T-cell (primary cell): ENCODE measurements at regions not wholly inside any gene's neighbourhood (a gene's known extent, or its start where the extent isn't known, plus 50 kb on each side); places are given as distances from the start of the nearest gene placed in this dataset.

Source experiments
- ATAC-seq, 4 experiments: fragments of 200-7000 bp in 3 of 4; fragments of 150-1000 bp in 1 of 4; cut with Tn5 transposase; replicated peaks in 1 of 4; 1 replicate in 3 of 4; 2 replicates in 1 of 4; pipeline ENCODE4 v1.10.0; 2021; ENCODE audit warnings: moderate library complexity in 3 of 4, mild to moderate bottlenecking in 2 of 4, moderate number of reproducible peaks in 1 of 4
- CTCF ChIA-PET, 2 donors: fragments of 300-600 bp; sonication (Branson Sonifier 250); formaldehyde crosslinking; loops; one replicate each; lab custom pipeline; 2022; ENCODE audit warnings: antibody characterized with exemption in 2 of 2; lab: Charles Lee
- POLR2A ChIA-PET, 2 donors: fragments of 300-600 bp; sonication (Branson Sonifier 250); formaldehyde crosslinking; loops; one replicate each; lab custom pipeline; 2022; ENCODE audit warnings: antibody characterized with exemption in 2 of 2; lab: Charles Lee
- DNase-seq, 35 experiments: peaks; one replicate each; pipeline versions ENCODE4 v3.0.0 to v3.0.0-alpha.2; 2013 to 2023
- H3K27ac ChIP-seq: one replicate; pipeline ENCODE4 v1.5.1; 2013; ENCODE audit warnings: low read length
- H3K27me3 ChIP-seq, 2 experiments: replicated peaks in 1 of 2; 1 replicate in 1 of 2; 2 replicates in 1 of 2; pipeline versions ENCODE4 v1.6.1 to v1.7.0; 2013; ENCODE audit warnings: low read length in 1 of 2, mixed read lengths in 1 of 2; ENCODE audit not compliant: control insufficient read depth in 2 of 2, insufficient read depth in 2 of 2; ENCODE audit errors: extremely low read depth in 1 of 2
- H3K36me3 ChIP-seq, 2 donors: 1 replicate in 1 of 2; 2 replicates in 1 of 2; pipeline versions ENCODE4 v1.6.1 to v1.7.0; 2013; ENCODE audit warnings: low read length in 1 of 2; ENCODE audit not compliant: control insufficient read depth in 2 of 2, insufficient read depth in 1 of 2; ENCODE audit errors: extremely low read depth in 1 of 2
- H3K4me1 ChIP-seq, 2 experiments: 1 replicate in 1 of 2; 2 replicates in 1 of 2; pipeline versions ENCODE4 v1.6.1 to v1.7.0; 2013; ENCODE audit warnings: low read length in 2 of 2, mixed read lengths in 1 of 2; ENCODE audit not compliant: insufficient read depth in 2 of 2, control insufficient read depth in 1 of 2; ENCODE audit errors: extremely low read depth in 1 of 2
- H3K4me3 ChIP-seq, 2 donors: 1 replicate in 1 of 2; 2 replicates in 1 of 2; pipeline versions ENCODE4 v1.5.1 to v1.7.0; 2013; ENCODE audit warnings: mild to moderate bottlenecking in 2 of 2, low read length in 1 of 2, moderate library complexity in 1 of 2; ENCODE audit not compliant: control insufficient read depth in 1 of 2; ENCODE audit errors: extremely low read depth in 1 of 2
- H3K9me3 ChIP-seq: 2 replicates; pipeline ENCODE4 v1.7.0; 2013
- H3K27ac Mint-ChIP-seq, 2 donors: one replicate each; pipeline ENCODE4 v1.8.0; 2020 to 2021; ENCODE audit warnings: mild to moderate bottlenecking in 2 of 2, mixed read lengths in 2 of 2
- H3K27me3 Mint-ChIP-seq, 2 donors: one replicate each; pipeline ENCODE4 v1.8.0; 2021 to 2022; ENCODE audit warnings: mixed read lengths in 2 of 2
- H3K36me3 Mint-ChIP-seq: one replicate; pipeline ENCODE4 v1.8.0; 2021; ENCODE audit warnings: mixed read lengths
- H3K4me1 Mint-ChIP-seq, 3 donors: one replicate each; pipeline ENCODE4 v1.8.0; 2020 to 2022; ENCODE audit warnings: mixed read lengths in 3 of 3, mild to moderate bottlenecking in 1 of 3
- H3K4me3 Mint-ChIP-seq, 3 donors: one replicate each; pipeline ENCODE4 v1.8.0; 2020 to 2022; ENCODE audit warnings: mild to moderate bottlenecking in 3 of 3, mixed read lengths in 3 of 3, moderate library complexity in 3 of 3
- H3K9me3 Mint-ChIP-seq, 3 donors: one replicate each; pipeline ENCODE4 v1.8.0; 2020 to 2022; ENCODE audit warnings: mixed read lengths in 3 of 3
- WGBS: methylation state at CpG from one replicate; pipeline ENCODE4 v1.1.5; 2013; ENCODE audit warnings: missing lambda C conversion rate; ENCODE audit not compliant: insufficient coverage; 5-methylcytosine and 5-hydroxymethylcytosine counted together

DNA sequence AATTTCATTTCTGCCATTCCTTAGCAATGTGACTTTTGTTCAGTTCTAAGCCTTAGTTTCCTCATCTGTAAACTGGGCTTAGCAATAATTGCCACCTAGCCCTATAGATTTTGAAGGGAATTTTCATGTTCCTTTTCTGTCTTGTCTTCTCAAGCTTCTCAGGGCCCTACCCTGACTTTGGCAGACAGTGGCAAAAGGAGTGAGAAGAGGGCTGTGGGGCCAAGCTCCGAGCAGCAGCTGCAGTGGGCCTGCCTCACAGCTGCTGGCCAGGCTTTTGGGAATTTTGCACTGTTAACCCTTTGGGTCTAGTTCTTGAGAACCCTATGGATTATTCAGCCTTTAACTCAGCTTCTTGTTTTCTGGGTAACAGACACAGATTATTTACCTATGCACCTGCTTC is 67.6 kb upstream of the IGSF1 start:
- peaks cover 0 to 8% of the 10 kb centered on the region in 2 donors for H3K27me3 Mint-ChIP-seq
- H3K4me3 Mint-ChIP-seq = no peak overlapping the region
- CTCF ChIA-PET = no interaction called here

DNA sequence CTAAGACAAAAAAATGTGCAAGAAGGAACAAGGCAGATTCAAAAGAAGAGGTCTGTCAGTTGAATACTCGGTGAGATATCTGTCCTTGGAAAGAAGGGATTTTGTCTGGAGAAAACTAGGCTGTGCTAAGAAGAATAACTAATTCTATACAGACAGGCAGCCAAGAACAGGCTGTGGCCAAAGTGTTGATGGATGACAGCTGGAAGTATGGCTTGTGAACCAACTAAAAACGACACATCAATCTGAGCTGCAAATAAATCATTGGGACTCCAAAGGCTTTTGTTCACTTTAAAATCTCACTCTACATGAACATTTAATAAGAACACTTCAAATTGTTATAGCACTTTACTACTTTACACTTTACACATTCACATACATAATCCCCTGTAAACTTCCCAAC is 70.5 kb upstream of the IGSF1 start:
- no peaks in the 10 kb centered on the region for H3K27me3 ChIP-seq
- H3K4me1 Mint-ChIP-seq = no peaks in the 10 kb centered on the region
- no peaks in the 10 kb centered on the region for H3K9me3 Mint-ChIP-seq
- ChIA-PET POLR2A (no interaction called here), CTCF (no interaction called here)
- H3K36me3 ChIP-seq = no peaks in the 10 kb centered on the region
- H3K4me3 Mint-ChIP-seq = no peak overlapping the region
- H3K27ac ChIP-seq = no peak overlapping the region
- no CpG with 5 or more reads among the region's 2 CpGs for WGBS
- no peaks in the 10 kb centered on the region for H3K4me1 ChIP-seq
- H3K27me3 Mint-ChIP-seq = peaks cover 0 to 20% of the 10 kb centered on the region in 2 donors
- DNase-seq (no peak), ATAC-seq (no peak)
- no peak overlapping the region for H3K27ac Mint-ChIP-seq
- H3K36me3 Mint-ChIP-seq = no peaks in the 10 kb centered on the region
- H3K4me3 ChIP-seq = no peak overlapping the region
- no peaks in the 10 kb centered on the region for H3K9me3 ChIP-seq

More for the DNA sequence above, 67.6 kb upstream of the IGSF1 start:
- DNase-seq = no peak
- H3K36me3 Mint-ChIP-seq = no peaks in the 10 kb centered on the region
- H3K27ac ChIP-seq = no peak overlapping the region
- H3K4me3 ChIP-seq = no peak overlapping the region
- POLR2A ChIA-PET = no interaction called here
- ATAC-seq = no peak
- H3K4me1 ChIP-seq = no peaks in the 10 kb centered on the region
- no peaks in the 10 kb centered on the region for H3K9me3 Mint-ChIP-seq
- no peak overlapping the region for H3K27ac Mint-ChIP-seq
- no peaks in the 10 kb centered on the region for H3K4me1 Mint-ChIP-seq
- H3K36me3 ChIP-seq = no peaks in the 10 kb centered on the region
- no peaks in the 10 kb centered on the region for H3K27me3 ChIP-seq
- H3K9me3 ChIP-seq = no peaks in the 10 kb centered on the region
- 67% methylated on average over 1 of the region's 1 CpG for WGBS

DNA sequence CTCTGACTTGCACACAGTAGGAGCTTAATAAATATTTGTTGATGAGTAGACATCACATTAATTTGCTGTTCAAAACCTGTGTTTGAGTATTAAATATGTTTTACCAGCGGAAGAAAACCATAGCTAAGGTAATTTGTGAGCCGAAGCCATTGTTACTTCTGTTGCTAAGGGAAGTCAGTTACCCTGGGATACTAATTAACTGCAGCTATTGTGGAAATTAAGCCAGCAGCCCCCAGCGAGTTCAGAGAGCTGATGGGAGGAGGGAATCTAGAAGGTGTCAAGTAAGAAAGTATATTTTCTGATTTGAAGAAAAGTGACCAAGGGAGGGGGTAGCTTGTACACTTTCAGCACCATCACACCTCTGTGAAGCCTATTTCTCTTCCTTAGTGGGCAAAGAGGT is 76.7 kb upstream of the IGSF1 start:
- no peak overlapping the region for H3K27ac ChIP-seq
- H3K4me3 Mint-ChIP-seq = no peak overlapping the region
- WGBS = 100% methylated on average over 1 of the region's 3 CpGs
- no peak overlapping the region for H3K4me3 ChIP-seq
- H3K36me3 Mint-ChIP-seq = no peaks in the 10 kb centered on the region
- H3K9me3 Mint-ChIP-seq = no peaks in the 10 kb centered on the region
- peaks cover 0 to 41% of the 10 kb centered on the region in 2 donors for H3K27me3 Mint-ChIP-seq
- no peak overlapping the region for H3K27ac Mint-ChIP-seq
- CTCF ChIA-PET = interaction anchor here in 1 of 2 donors (0.6 kb wide), 1 partner anchor 449 kb away, joined by 3 read pairs; no protein-coding TSS in a partner anchor
- no peaks in the 10 kb centered on the region for H3K4me1 ChIP-seq
- no peaks in the 10 kb centered on the region for H3K4me1 Mint-ChIP-seq
- no peaks in the 10 kb centered on the region for H3K9me3 ChIP-seq
- H3K36me3 ChIP-seq = no peaks in the 10 kb centered on the region
- no peak for DNase-seq
- POLR2A ChIA-PET = no interaction called here
- ATAC-seq = no peak
- no peaks in the 10 kb centered on the region for H3K27me3 ChIP-seq

DNA sequence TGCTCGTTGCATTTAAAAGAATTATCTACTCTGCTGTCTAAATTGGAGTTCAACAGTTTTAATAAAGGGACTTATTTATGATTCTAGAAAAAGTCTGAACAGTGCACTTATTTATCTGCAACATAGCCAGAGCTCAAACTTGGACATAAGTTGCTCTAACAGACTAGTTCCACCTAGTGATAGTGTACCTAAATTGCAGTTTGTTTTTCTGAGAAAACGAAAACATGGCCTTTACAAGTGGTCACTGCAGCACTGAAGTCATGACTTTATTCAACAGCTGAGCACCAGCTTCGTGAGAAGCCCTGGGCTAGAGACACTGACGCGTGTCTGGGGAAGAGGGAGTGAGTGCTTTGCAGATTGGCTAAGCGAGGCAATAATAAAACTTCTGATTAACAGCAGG is 77.3 kb upstream of the IGSF1 start:
- CTCF ChIA-PET = no interaction called here
- H3K27me3 Mint-ChIP-seq = peaks cover 0 to 43% of the 10 kb centered on the region in 2 donors
- WGBS = 20% methylated on average over 1 of the region's 6 CpGs

DNA sequence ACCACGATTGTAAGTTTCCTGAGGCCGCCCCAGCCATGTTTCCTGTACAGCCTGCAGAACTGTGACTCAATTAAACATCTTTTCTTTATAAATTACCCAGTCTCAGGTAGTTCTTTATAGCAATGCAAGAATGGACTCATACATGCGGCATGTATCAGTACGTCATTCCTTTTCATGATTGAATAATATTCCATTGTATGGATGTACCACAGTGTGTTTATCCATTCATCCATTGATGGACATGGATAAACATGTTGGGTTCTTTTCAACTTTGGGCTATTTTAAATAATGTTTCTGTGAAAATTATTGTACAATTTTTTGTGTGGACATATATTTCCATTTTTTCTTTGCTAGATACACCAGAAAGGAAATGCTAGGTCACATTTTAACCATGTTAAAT is 99.2 kb upstream of the IGSF1 start:
- ChIA-PET CTCF (no interaction called here), POLR2A (no interaction called here)
- H3K4me3 ChIP-seq = no peak overlapping the region
- Mint-ChIP-seq H3K27ac (no peak overlapping the region), H3K27me3 (peaks cover 0 to 17% of the 10 kb centered on the region in 2 donors), H3K4me1 (no peaks in the 10 kb centered on the region), H3K9me3 (peaks cover 5 to 10% (median 5%) of the 10 kb centered on the region in 3 donors), H3K4me3 (no peak overlapping the region), H3K36me3 (no peaks in the 10 kb centered on the region)
- DNase-seq = no peak
- no CpG with 5 or more reads among the region's 4 CpGs for WGBS
- H3K27ac ChIP-seq = no peak overlapping the region
- no peaks in the 10 kb centered on the region for H3K27me3 ChIP-seq
- no peaks in the 10 kb centered on the region for H3K36me3 ChIP-seq
- H3K9me3 ChIP-seq = no peaks in the 10 kb centered on the region
- ATAC-seq = no peak
- H3K4me1 ChIP-seq = no peaks in the 10 kb centered on the region

More for the DNA sequence above, 77.3 kb upstream of the IGSF1 start:
- H3K36me3 ChIP-seq = no peaks in the 10 kb centered on the region
- H3K4me1 ChIP-seq = no peaks in the 10 kb centered on the region
- no peak overlapping the region for H3K4me3 Mint-ChIP-seq
- DNase-seq (no peak), ATAC-seq (no peak)
- no peaks in the 10 kb centered on the region for H3K9me3 ChIP-seq
- POLR2A ChIA-PET = no interaction called here
- H3K36me3 Mint-ChIP-seq = no peaks in the 10 kb centered on the region
- no peak overlapping the region for H3K4me3 ChIP-seq
- no peak overlapping the region for H3K27ac Mint-ChIP-seq
- H3K27ac ChIP-seq = no peak overlapping the region
- H3K9me3 Mint-ChIP-seq = no peaks in the 10 kb centered on the region
- H3K27me3 ChIP-seq = no peaks in the 10 kb centered on the region
- H3K4me1 Mint-ChIP-seq = no peaks in the 10 kb centered on the region

DNA sequence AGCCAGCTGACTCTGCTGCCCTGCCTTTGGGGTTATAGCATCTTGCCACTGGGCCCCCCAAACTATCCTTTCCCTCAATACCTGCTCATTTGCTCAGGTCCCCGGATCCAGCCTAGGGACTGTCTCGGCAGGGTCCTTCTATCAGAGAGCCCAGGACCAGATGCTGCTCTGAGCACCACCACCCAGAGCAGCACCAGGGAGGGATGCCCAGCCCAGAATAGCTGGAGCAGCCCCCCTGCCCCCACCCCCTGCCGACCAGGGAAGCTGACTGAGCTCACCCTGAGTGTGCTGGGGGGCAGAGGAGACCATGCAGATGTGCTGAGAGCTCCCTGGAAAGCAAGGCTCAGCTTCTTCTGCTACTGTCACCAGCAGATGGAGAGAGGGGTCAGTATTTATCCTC is 103.6 kb upstream of the IGSF1 start:
- no peaks in the 10 kb centered on the region for H3K4me1 Mint-ChIP-seq
- H3K27ac ChIP-seq = no peak overlapping the region
- ATAC-seq (no peak), DNase-seq (no peak)
- no peak overlapping the region for H3K4me3 Mint-ChIP-seq
- no peaks in the 10 kb centered on the region for H3K4me1 ChIP-seq
- no peaks in the 10 kb centered on the region for H3K36me3 Mint-ChIP-seq
- H3K9me3 Mint-ChIP-seq = peaks cover 3 to 6% (median 5%) of the 10 kb centered on the region in 3 donors
- H3K27ac Mint-ChIP-seq = no peak overlapping the region
- ChIA-PET POLR2A (no interaction called here), CTCF (no interaction called here)
- H3K9me3 ChIP-seq = no peaks in the 10 kb centered on the region
- H3K4me3 ChIP-seq = no peak overlapping the region
- H3K27me3 Mint-ChIP-seq = peaks cover 0 to 30% of the 10 kb centered on the region in 2 donors
- 100% methylated on average over 2 of the region's 3 CpGs for WGBS
- H3K36me3 ChIP-seq = no peaks in the 10 kb centered on the region
- no peaks in the 10 kb centered on the region for H3K27me3 ChIP-seq

DNA sequence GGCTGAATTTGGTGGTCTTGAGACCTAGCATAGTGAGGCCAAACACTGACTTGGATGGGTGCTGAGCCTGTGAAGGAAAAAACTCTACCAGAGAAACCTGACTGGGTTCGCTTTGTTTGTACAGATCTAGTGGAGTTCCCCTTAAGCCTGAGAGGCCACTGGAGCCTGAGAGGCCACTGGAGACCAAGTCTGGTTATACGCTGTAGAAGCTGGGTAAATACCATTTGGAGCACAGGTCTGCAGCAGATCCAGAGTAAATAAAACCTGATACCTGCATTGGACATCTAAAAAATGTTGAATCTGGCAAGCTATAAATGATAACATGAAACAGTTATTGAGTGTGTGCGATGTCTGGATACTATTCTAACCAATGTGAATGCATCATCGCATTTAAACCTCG is 104.3 kb upstream of the IGSF1 start:
- Mint-ChIP-seq H3K4me1 (no peaks in the 10 kb centered on the region), H3K4me3 (no peak overlapping the region), H3K36me3 (no peaks in the 10 kb centered on the region), H3K27me3 (peaks cover 0 to 35% of the 10 kb centered on the region in 2 donors), H3K27ac (no peak overlapping the region), H3K9me3 (peaks cover 0 to 3% (median under 1%) of the 10 kb centered on the region in 3 donors)
- WGBS = 57% methylated on average over 1 of the region's 5 CpGs
- Histone ChIP-seq H3K4me1 (no peaks in the 10 kb centered on the region), H3K4me3 (no peak overlapping the region), H3K27ac (no peak overlapping the region), H3K9me3 (no peaks in the 10 kb centered on the region), H3K36me3 (no peaks in the 10 kb centered on the region), H3K27me3 (no peaks in the 10 kb centered on the region)
- CTCF ChIA-PET = no interaction called here
- ATAC-seq (no peak), DNase-seq (no peak)
- POLR2A ChIA-PET = no interaction called here
